Esophagus muscularis mucosa (tissue), 4 donors: ENCODE measurements at regions not wholly inside any gene's neighbourhood (a gene's known extent, or its start where the extent isn't known, plus 50 kb on each side); places are given as distances from the start of the nearest gene placed in this dataset.

Experiments
- DNase-seq: peaks from one replicate; pipeline ENCODE4 v3.0.0-alpha.2; 2017; ENCODE audit errors: extremely low spot score
- H3K27ac ChIP-seq, 4 donors: fragments of 200-600 bp; sonication (generic); replicated peaks in 1 of 4; 1 replicate in 3 of 4; 2 replicates in 1 of 4; pipeline ENCODE4 v1.5.1; 2016 to 2019; ENCODE audit warnings: mild to moderate bottlenecking in 1 of 4
- H3K27me3 ChIP-seq, 4 donors: fragments of 200-600 bp; sonication (generic); one replicate each; pipeline versions ENCODE4 v1.5.1 to v1.6.0; 2016 to 2019
- H3K36me3 ChIP-seq, 4 donors: fragments of 200-600 bp; sonication (generic); one replicate each; pipeline ENCODE4 v1.5.1; 2016 to 2019
- H3K4me1 ChIP-seq, 4 donors: fragments of 200-600 bp; sonication (generic); one replicate each; pipeline ENCODE4 v1.5.1; 2016 to 2019
- H3K4me3 ChIP-seq, 4 donors: fragments of 200-600 bp; sonication (generic); 1 replicate in 2 of 4; 2 replicates in 2 of 4; pipeline ENCODE4 v1.5.1; 2016 to 2019; ENCODE audit warnings: mild to moderate bottlenecking in 4 of 4, moderate library complexity in 1 of 4
- H3K9me3 ChIP-seq, 4 donors: fragments of 200-600 bp; sonication (generic); 1 replicate in 3 of 4; 2 replicates in 1 of 4; pipeline ENCODE4 v1.5.1; 2016 to 2019
- EP300 ChIP-seq: sonication (generic); formaldehyde crosslinking; IDR thresholded peaks from one replicate; pipeline ENCODE4 v1.6.1; 2017; ENCODE audit warnings: antibody characterized with exemption
- POLR2A ChIP-seq: fragments of 450-650 bp; IDR thresholded peaks from one replicate; pipeline ENCODE4 v1.6.1; 2017; ENCODE audit warnings: antibody characterized with exemption, moderate library complexity, mild to moderate bottlenecking, low read depth
- POLR2AphosphoS5 ChIP-seq, 2 donors: sonication (generic); formaldehyde crosslinking; IDR thresholded peaks; one replicate each; pipeline ENCODE4 v1.6.1; 2017; ENCODE audit warnings: antibody characterized with exemption in 2 of 2
- WGBS: methylation state at CpG from one replicate; pipeline ENCODE4 v1.1.5; 2018; 5-methylcytosine and 5-hydroxymethylcytosine counted together
- intact Hi-C: fragments of 100-400 bp; cut with DNase I; formaldehyde crosslinking; loops from one replicate; pipeline ENCODE4 v1.15.1; 2023
- TF ChIP-seq, protein P1 (sequence below), 3 experiments: fragments of 200-600 bp in 2 of 3; fragments of 450-650 bp in 1 of 3; sonication (generic) in 2 of 3; IDR thresholded peaks; one replicate each; pipeline ENCODE4 v1.5.1; 2017 to 2019; ENCODE audit warnings: antibody characterized with exemption in 3 of 3, mild to moderate bottlenecking in 2 of 3, moderate library complexity in 1 of 3

GRCh38 chr6:11413117-11413687 is 124.3 kb upstream of the TMEM170B start:
- peaks cover 4 to 12% (median 6%) of the 10 kb centered on the region in 4 donors for H3K4me1 ChIP-seq
- H3K4me3 ChIP-seq: no peak overlapping the region
- peak; percentile 60 for DNase-seq
- WGBS: 90% methylated on average over 6 of the region's 6 CpGs
- H3K9me3 ChIP-seq: no peaks in the 10 kb centered on the region
- intact Hi-C loops: no loop called here
- TF ChIP-seq POLR2AphosphoS5 (IDR thresholded peaks at IDR 0.05) (no peak), POLR2A (no peak), EP300 (no peak)
- TF ChIP-seq, protein P1, sequence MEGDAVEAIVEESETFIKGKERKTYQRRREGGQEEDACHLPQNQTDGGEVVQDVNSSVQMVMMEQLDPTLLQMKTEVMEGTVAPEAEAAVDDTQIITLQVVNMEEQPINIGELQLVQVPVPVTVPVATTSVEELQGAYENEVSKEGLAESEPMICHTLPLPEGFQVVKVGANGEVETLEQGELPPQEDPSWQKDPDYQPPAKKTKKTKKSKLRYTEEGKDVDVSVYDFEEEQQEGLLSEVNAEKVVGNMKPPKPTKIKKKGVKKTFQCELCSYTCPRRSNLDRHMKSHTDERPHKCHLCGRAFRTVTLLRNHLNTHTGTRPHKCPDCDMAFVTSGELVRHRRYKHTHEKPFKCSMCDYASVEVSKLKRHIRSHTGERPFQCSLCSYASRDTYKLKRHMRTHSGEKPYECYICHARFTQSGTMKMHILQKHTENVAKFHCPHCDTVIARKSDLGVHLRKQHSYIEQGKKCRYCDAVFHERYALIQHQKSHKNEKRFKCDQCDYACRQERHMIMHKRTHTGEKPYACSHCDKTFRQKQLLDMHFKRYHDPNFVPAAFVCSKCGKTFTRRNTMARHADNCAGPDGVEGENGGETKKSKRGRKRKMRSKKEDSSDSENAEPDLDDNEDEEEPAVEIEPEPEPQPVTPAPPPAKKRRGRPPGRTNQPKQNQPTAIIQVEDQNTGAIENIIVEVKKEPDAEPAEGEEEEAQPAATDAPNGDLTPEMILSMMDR (IDR thresholded peaks at IDR 0.05): no peak
- H3K27ac ChIP-seq: no peak overlapping the region
- H3K27me3 ChIP-seq: no peaks in the 10 kb centered on the region
- no peaks in the 10 kb centered on the region for H3K36me3 ChIP-seq

- H3K36me3 ChIP-seq: no peaks in the 10 kb centered on the region
- H3K27ac ChIP-seq: no peak overlapping the region
- H3K4me1 ChIP-seq: peaks cover 4 to 12% (median 6%) of the 10 kb centered on the region in 4 donors
- no peak for DNase-seq
- no peak overlapping the region for H3K4me3 ChIP-seq
- intact Hi-C loops: no loop called here
- WGBS: 98% methylated on average over 3 of the region's 3 CpGs
- no peaks in the 10 kb centered on the region for H3K9me3 ChIP-seq
- H3K27me3 ChIP-seq: no peaks in the 10 kb centered on the region
- no peak for TF ChIP-seq EP300
- TF ChIP-seq, protein P1 (IDR thresholded peaks at IDR 0.05): no peak
- no peak for TF ChIP-seq POLR2AphosphoS5 (IDR thresholded peaks at IDR 0.05)
- TF ChIP-seq POLR2A: no peak
Measured at GRCh38 chr6:11412616-11413015, 124.9 kb upstream of the TMEM170B start.

GRCh38 chr6:11412011-11412424 is 125.5 kb upstream of the TMEM170B start:
- H3K4me3 ChIP-seq: no peak overlapping the region
- peaks cover 4 to 12% (median 6%) of the 10 kb centered on the region in 4 donors for H3K4me1 ChIP-seq
- no peaks in the 10 kb centered on the region for H3K27me3 ChIP-seq
- H3K27ac ChIP-seq: peak overlapping the region in 1 of 4 donors; percentile 5
- TF ChIP-seq POLR2A (no peak), POLR2AphosphoS5 (IDR thresholded peaks at IDR 0.05) (peak in 1 of 2 donors; percentile 5)
- H3K9me3 ChIP-seq: no peaks in the 10 kb centered on the region
- H3K36me3 ChIP-seq: no peaks in the 10 kb centered on the region
- intact Hi-C loops: no loop called here
- peak; percentile 55 for DNase-seq
- WGBS: 65% methylated on average over 2 of the region's 2 CpGs

GRCh38 chr6:11411593-11411992 is 126.0 kb upstream of the TMEM170B start:
- peaks cover 4 to 12% (median 6%) of the 10 kb centered on the region in 4 donors for H3K4me1 ChIP-seq
- no peaks in the 10 kb centered on the region for H3K36me3 ChIP-seq
- 76% methylated on average over 3 of the region's 3 CpGs for WGBS
- no peak overlapping the region for H3K4me3 ChIP-seq
- H3K27ac ChIP-seq: no peak overlapping the region
- peak in 1 of 2 donors; percentile 9 for TF ChIP-seq POLR2AphosphoS5 (IDR thresholded peaks at IDR 0.05)
- TF ChIP-seq EP300: no peak
- no peak for TF ChIP-seq POLR2A
- TF ChIP-seq, protein P1 (IDR thresholded peaks at IDR 0.05): no peak
- no peak for DNase-seq
- no peaks in the 10 kb centered on the region for H3K27me3 ChIP-seq
- H3K9me3 ChIP-seq: no peaks in the 10 kb centered on the region
- intact Hi-C loops: no loop called here

- intact Hi-C loops: no loop called here
Measured at GRCh38 chr6:11410539-11411307, 126.8 kb upstream of the TMEM170B start.

More at GRCh38 chr6:11410539-11411307, 126.8 kb upstream of the TMEM170B start:
- Histone ChIP-seq H3K4me3 (no peak overlapping the region), H3K36me3 (no peaks in the 10 kb centered on the region), H3K27me3 (no peaks in the 10 kb centered on the region), H3K27ac (peak overlapping the region in 1 of 4 donors; percentile 22), H3K9me3 (no peaks in the 10 kb centered on the region), H3K4me1 (peaks cover 4 to 12% (median 6%) of the 10 kb centered on the region in 4 donors)
- 69% methylated on average over 4 of the region's 4 CpGs for WGBS
- DNase-seq: no peak
- TF ChIP-seq POLR2AphosphoS5 (IDR thresholded peaks at IDR 0.05) (no peak), POLR2A (no peak), EP300 (no peak)
